CD14-positive monocyte (primary cell): ENCODE measurements at regions not wholly inside any gene's neighbourhood (a gene's known extent, or its start where the extent isn't known, plus 50 kb on each side); places are given as distances from the start of the nearest gene placed in this dataset.

ENCODE experiments used
- DNase-seq, 3 donors: peaks; one replicate each; pipeline ENCODE4 v3.0.0-alpha.2; 2011 to 2022
- H2AFZ ChIP-seq: 2 replicates; pipeline ENCODE4 v1.6.0; 2012; ENCODE audit warnings: mild to moderate bottlenecking, low read depth, low read length, inconsistent platforms; ENCODE audit not compliant: insufficient read depth, poor library complexity, severe bottlenecking
- H3K27ac ChIP-seq, 2 donors: 1 replicate in 1 of 2; 2 replicates in 1 of 2; pipeline ENCODE4 v1.5.1; 2012 to 2013; ENCODE audit warnings: low read length in 2 of 2, control low read depth in 1 of 2, inconsistent platforms in 1 of 2, low read depth in 1 of 2, mild to moderate bottlenecking in 1 of 2
- H3K27me3 ChIP-seq, 2 donors: one replicate each; pipeline versions ENCODE4 v1.6.0 to v1.6.1; 2011 to 2013; ENCODE audit warnings: low read length in 2 of 2; ENCODE audit not compliant: control insufficient read depth in 2 of 2, insufficient read depth in 2 of 2
- H3K36me3 ChIP-seq, 2 donors: replicated peaks in 1 of 2; 1 replicate in 1 of 2; 2 replicates in 1 of 2; pipeline versions ENCODE4 v1.5.1 to v1.6.1; 2012 to 2013; ENCODE audit warnings: low read length in 2 of 2, control low read depth in 1 of 2, inconsistent platforms in 1 of 2, mild to moderate bottlenecking in 1 of 2; ENCODE audit not compliant: insufficient read depth in 2 of 2, control insufficient read depth in 1 of 2
- H3K4me1 ChIP-seq, 2 donors: 1 replicate in 1 of 2; 2 replicates in 1 of 2; pipeline versions ENCODE4 v1.5.1 to v1.6.1; 2012 to 2013; ENCODE audit warnings: low read length in 2 of 2, control low read depth in 1 of 2, inconsistent platforms in 1 of 2, mild to moderate bottlenecking in 1 of 2, moderate library complexity in 1 of 2; ENCODE audit not compliant: insufficient read depth in 2 of 2, control insufficient read depth in 1 of 2
- H3K4me2 ChIP-seq: replicated peaks from 2 replicates; pipeline ENCODE3; 2012; ENCODE audit warnings: low read length, moderate library complexity, mild to moderate bottlenecking; ENCODE audit not compliant: poor library complexity, severe bottlenecking; ENCODE audit errors: extremely low read depth
- H3K4me3 ChIP-seq, 3 experiments: fragments of 200-600 bp in 1 of 3; sonication (generic) in 1 of 3; replicated peaks in 1 of 3; 1 replicate in 2 of 3; 2 replicates in 1 of 3; pipeline ENCODE4 v1.5.1; 2011 to 2013; ENCODE audit warnings: low read length in 3 of 3, mild to moderate bottlenecking in 3 of 3, control low read depth in 2 of 3, low read depth in 2 of 3, inconsistent platforms in 1 of 3, moderate library complexity in 1 of 3
- H3K79me2 ChIP-seq: 2 replicates; pipeline ENCODE4 v1.6.0; 2012; ENCODE audit warnings: mild to moderate bottlenecking, control low read depth, inconsistent platforms, low read length, moderate library complexity; ENCODE audit not compliant: insufficient read depth
- H3K9ac ChIP-seq: 2 replicates; pipeline ENCODE4 v1.6.0; 2017; ENCODE audit warnings: low read length, mild to moderate bottlenecking; ENCODE audit not compliant: insufficient read depth, poor library complexity, severe bottlenecking
- H3K9me3 ChIP-seq, 2 donors: replicated peaks in 1 of 2; 1 replicate in 1 of 2; 2 replicates in 1 of 2; pipeline versions ENCODE4 v1.5.1 to v1.6.1; 2012 to 2013; ENCODE audit warnings: low read length in 2 of 2, control low read depth in 1 of 2; ENCODE audit not compliant: control insufficient read depth in 1 of 2, insufficient read depth in 1 of 2
- H4K20me1 ChIP-seq: 2 replicates; pipeline ENCODE4 v1.6.0; 2012; ENCODE audit warnings: mild to moderate bottlenecking, low read length, control low read depth, moderate library complexity; ENCODE audit not compliant: insufficient read depth
- H3K27ac Mint-ChIP-seq, 7 donors: one replicate each; pipeline ENCODE4 v1.8.0; 2020; ENCODE audit warnings: mild to moderate bottlenecking in 7 of 7, mixed read lengths in 7 of 7, moderate library complexity in 6 of 7, inconsistent platforms in 2 of 7
- H3K27me3 Mint-ChIP-seq, 3 donors: one replicate each; pipeline ENCODE4 v1.8.0; 2021 to 2022; ENCODE audit warnings: low read depth in 3 of 3, mild to moderate bottlenecking in 3 of 3, mixed read lengths in 3 of 3, moderate library complexity in 3 of 3, inconsistent platforms in 1 of 3
- H3K36me3 Mint-ChIP-seq, 2 donors: one replicate each; pipeline ENCODE4 v1.8.0; 2020; ENCODE audit warnings: mixed read lengths in 2 of 2, inconsistent platforms in 1 of 2, mild to moderate bottlenecking in 1 of 2
- H3K4me1 Mint-ChIP-seq: one replicate; pipeline ENCODE4 v1.8.0; 2020; ENCODE audit warnings: mild to moderate bottlenecking, mixed read lengths
- H3K4me3 Mint-ChIP-seq, 2 donors: one replicate each; pipeline ENCODE4 v1.8.0; 2020; ENCODE audit warnings: mild to moderate bottlenecking in 2 of 2, mixed read lengths in 2 of 2, moderate library complexity in 1 of 2
- H3K9me3 Mint-ChIP-seq, 7 donors: one replicate each; pipeline ENCODE4 v1.8.0; 2020 to 2022; ENCODE audit warnings: mixed read lengths in 7 of 7, mild to moderate bottlenecking in 6 of 7, moderate library complexity in 6 of 7, inconsistent platforms in 2 of 7
- CTCF ChIP-seq: fragments of 200-600 bp; IDR thresholded peaks from one replicate; pipeline ENCODE4 v1.8.0; 2022; ENCODE audit warnings: antibody characterized with exemption, mild to moderate bottlenecking
- WGBS: methylation state at CpG from one replicate; pipeline ENCODE4 v1.1.5; 2013; ENCODE audit warnings: missing lambda C conversion rate; ENCODE audit not compliant: insufficient coverage; 5-methylcytosine and 5-hydroxymethylcytosine counted together
- intact Hi-C, 2 donors: fragments of 100-400 bp; cut with micrococcal nuclease; formaldehyde crosslinking; loops; one replicate each; pipeline versions ENCODE4 v1.15.0 to v1.15.1; 2023

GRCh38 chr4:157907226-157907946 is 265.4 kb downstream of the GASK1B start:
- no peaks in the 10 kb centered on the region for H3K36me3 Mint-ChIP-seq
- Histone ChIP-seq H3K36me3 (no peaks in the 10 kb centered on the region), H3K4me2 (no peak overlapping the region), H2AFZ (no peak overlapping the region), H3K4me3 (no peak overlapping the region), H3K9me3 (no peaks in the 10 kb centered on the region), H3K9ac (no peak overlapping the region), H3K27me3 (no peaks in the 10 kb centered on the region), H3K79me2 (no peaks in the 10 kb centered on the region), H3K27ac (no peak overlapping the region), H4K20me1 (no peaks in the 10 kb centered on the region), H3K4me1 (no peaks in the 10 kb centered on the region)
- no peaks in the 10 kb centered on the region for H3K27me3 Mint-ChIP-seq
- peaks cover 0 to 3% (median 0%) of the 10 kb centered on the region in 7 donors for H3K9me3 Mint-ChIP-seq
- WGBS, result 100% methylated on average over 1 of the region's 5 CpGs
- no peaks in the 10 kb centered on the region for H3K4me1 Mint-ChIP-seq
- H3K27ac Mint-ChIP-seq, result no peak overlapping the region
- intact Hi-C loops, result no loop called here
- no peak overlapping the region for H3K4me3 Mint-ChIP-seq
- no peak for DNase-seq
- TF ChIP-seq CTCF, result no peak

- no peaks in the 10 kb centered on the region for H3K9me3 ChIP-seq
- H3K79me2 ChIP-seq, result no peaks in the 10 kb centered on the region
- Mint-ChIP-seq H3K9me3 (peaks cover 0 to 3% (median 0%) of the 10 kb centered on the region in 7 donors), H3K4me1 (no peaks in the 10 kb centered on the region), H3K4me3 (no peak overlapping the region), H3K36me3 (no peaks in the 10 kb centered on the region), H3K27me3 (peaks cover 0 to 2% (median under 1%) of the 10 kb centered on the region in 3 donors), H3K27ac (no peak overlapping the region)
- no peaks in the 10 kb centered on the region for H3K27me3 ChIP-seq
- H3K27ac ChIP-seq, result no peak overlapping the region
- H2AFZ ChIP-seq, result no peak overlapping the region
- TF ChIP-seq CTCF, result no peak
- no peak overlapping the region for H3K4me2 ChIP-seq
- DNase-seq, result no peak
- intact Hi-C loops, result no loop called here
- no peak overlapping the region for H3K9ac ChIP-seq
- no peak overlapping the region for H3K4me3 ChIP-seq
- H3K4me1 ChIP-seq, result no peaks in the 10 kb centered on the region
- H4K20me1 ChIP-seq, result no peaks in the 10 kb centered on the region
- H3K36me3 ChIP-seq, result no peaks in the 10 kb centered on the region
- WGBS, result no CpG with 5 or more reads among the region's 3 CpGs
Observed at GRCh38 chr4:157898836-157899605, 273.8 kb downstream of the GASK1B start.
